IMR-90 (cell line): ENCODE measurements at regions not wholly inside any gene's neighbourhood (a gene's known extent, or its start where the extent isn't known, plus 50 kb on each side); places are given as distances from the start of the nearest gene placed in this dataset.

Experiments
- CEBPB ChIP-seq: IDR thresholded peaks from 2 replicates; pipeline ENCODE4 v1.6.1; 2012; ENCODE audit warnings: low read depth, low read length, improper control_type of control experiment
- CHD1 ChIP-seq: IDR thresholded peaks from 2 replicates; pipeline ENCODE4 v1.6.1; 2012; ENCODE audit warnings: low read depth, low read length, improper control_type of control experiment
- CTCF ChIP-seq: conservative IDR thresholded peaks from 2 replicates; pipeline ENCODE4 v1.5.1; 2012; ENCODE audit warnings: mild to moderate bottlenecking, low read depth, low read length, improper control_type of control experiment
- ELK1 ChIP-seq: fragments of 150-350 bp; IDR thresholded peaks from 2 replicates; pipeline ENCODE4 v1.6.1; 2016; ENCODE audit warnings: low read depth, mild to moderate bottlenecking, low read length, moderate library complexity, borderline replicate concordance
- FOS ChIP-seq: fragments of 150-350 bp; IDR thresholded peaks from 2 replicates; pipeline ENCODE4 v1.6.1; 2016; ENCODE audit warnings: low read depth, low read length
- MXI1 ChIP-seq: IDR thresholded peaks from 2 replicates; pipeline ENCODE4 v1.6.1; 2012; ENCODE audit warnings: low read depth, mild to moderate bottlenecking, low read length, moderate library complexity, borderline replicate concordance
- NFE2L2 ChIP-seq: fragments of 150-350 bp; IDR thresholded peaks from 2 replicates; pipeline ENCODE4 v1.6.1; 2016; ENCODE audit warnings: low read depth, mild to moderate bottlenecking, low read length
- POLR2A ChIP-seq: IDR thresholded peaks from 2 replicates; pipeline ENCODE4 v1.6.1; 2012; ENCODE audit warnings: mild to moderate bottlenecking, low read depth, low read length
- RAD21 ChIP-seq: IDR thresholded peaks from 2 replicates; pipeline ENCODE4 v1.6.1; 2012; ENCODE audit warnings: low read length, improper control_type of control experiment
- RCOR1 ChIP-seq: IDR thresholded peaks from 2 replicates; pipeline ENCODE4 v1.6.1; 2012; ENCODE audit warnings: mild to moderate bottlenecking, low read length, improper control_type of control experiment; ENCODE audit not compliant: insufficient replicate concordance
- RFX5 ChIP-seq: IDR thresholded peaks from 2 replicates; pipeline ENCODE4 v1.8.0; 2012; ENCODE audit warnings: low read depth, mild to moderate bottlenecking, low read length, moderate library complexity
- USF2 ChIP-seq: fragments of 150-350 bp; IDR thresholded peaks from 2 replicates; pipeline ENCODE4 v1.6.1; 2017; ENCODE audit warnings: mild to moderate bottlenecking, antibody characterized with exemption, low read length, low read depth

GRCh38 chr12:108400900-108401480, 61.9 kb upstream of the CMKLR1 start:
- no peak for TF ChIP-seq RCOR1
- TF ChIP-seq CTCF: no peak
- no peak for TF ChIP-seq FOS
- no peak for TF ChIP-seq RFX5
- no peak for TF ChIP-seq POLR2A
- no peak for TF ChIP-seq RAD21
- no peak for TF ChIP-seq ELK1
- TF ChIP-seq MXI1: no peak
- TF ChIP-seq NFE2L2: no peak
- TF ChIP-seq USF2: no peak
- TF ChIP-seq CHD1: no peak
- no peak for TF ChIP-seq CEBPB
